ENCODE measurements at regions not wholly inside any gene's neighbourhood (a gene's known extent, or its start where the extent isn't known, plus 50 kb on each side); places are given as distances from the start of the nearest gene placed in this dataset.
"Not testable (repeated sequence)": the region's sequence is repeated elsewhere in the genome, so short reads cannot be mapped to it uniquely, and the experiment has no call there.

GRCh38 chr9:100639854-100640253 lies 62.0 kb downstream of the CAVIN4 start:
- ChIA-PET POLR2A (ENCODE audit: low non-redundant PET) (no interaction called here), CTCF (no interaction called here)
- no peak overlapping the region for H3K27ac ChIP-seq
- no peak for TF ChIP-seq CTCF (conservative IDR thresholded peaks at IDR 0.05; ENCODE audit: low read depth)
- DNase-seq (ENCODE audit: low spot score): no peak

- CTCF ChIA-PET: no interaction called here
- DNase-seq (ENCODE audit: low spot score): no peak
Measured at GRCh38 chr9:100640447-100641050, 62.7 kb downstream of the CAVIN4 start.

GRCh38 chr9:100641166-100641565 lies 63.3 kb downstream of the CAVIN4 start:
- POLR2A ChIA-PET (ENCODE audit: low non-redundant PET): no interaction called here
- CTCF ChIA-PET: no interaction called here
- no peak overlapping the region for H3K27ac ChIP-seq
- no peak for TF ChIP-seq CTCF (conservative IDR thresholded peaks at IDR 0.05; ENCODE audit: low read depth)
- no peak for DNase-seq (ENCODE audit: low spot score)

More at GRCh38 chr9:100640447-100641050, 62.7 kb downstream of the CAVIN4 start:
- no peak overlapping the region for H3K27ac ChIP-seq
- POLR2A ChIA-PET (ENCODE audit: low non-redundant PET): no interaction called here
- TF ChIP-seq CTCF (conservative IDR thresholded peaks at IDR 0.05; ENCODE audit: low read depth): no peak

- CTCF ChIA-PET: no interaction called here
- DNase-seq (ENCODE audit: low spot score): no peak
- TF ChIP-seq CTCF (conservative IDR thresholded peaks at IDR 0.05; ENCODE audit: low read depth): no peak
- H3K27ac ChIP-seq: no peak overlapping the region
- POLR2A ChIA-PET (ENCODE audit: low non-redundant PET): no interaction called here
Measured at GRCh38 chr9:100652850-100653249, 75.0 kb downstream of the CAVIN4 start.

GRCh38 chr9:100653643-100654334 lies 75.9 kb downstream of the CAVIN4 start:
- TF ChIP-seq CTCF (conservative IDR thresholded peaks at IDR 0.05; ENCODE audit: low read depth): no peak
- ChIA-PET POLR2A (ENCODE audit: low non-redundant PET) (no interaction called here), CTCF (no interaction called here)
- no peak for DNase-seq (ENCODE audit: low spot score)
- no peak overlapping the region for H3K27ac ChIP-seq

- CTCF ChIA-PET; POLR2A ChIA-PET (ENCODE audit: low non-redundant PET); DNase-seq (ENCODE audit: low spot score); H3K27ac ChIP-seq: not testable (repeated sequence)
Measured at GRCh38 chr9:100656851-100657250, 79.0 kb downstream of the CAVIN4 start.

GRCh38 chr9:100661668-100662067 lies 83.8 kb downstream of the CAVIN4 start:
- H3K27ac ChIP-seq: no peak overlapping the region
- DNase-seq (ENCODE audit: low spot score): no peak
- CTCF ChIA-PET: interaction anchor here (0.7 kb wide), 1 partner anchor 65 kb away, joined by 4 read pairs; no protein-coding TSS in a partner anchor
- TF ChIP-seq CTCF (conservative IDR thresholded peaks at IDR 0.05; ENCODE audit: low read depth): no peak
- POLR2A ChIA-PET (ENCODE audit: low non-redundant PET): no interaction called here

Measured in RWPE1 (cell line).